KMS-11 (cell line): ENCODE measurements at regions not wholly inside any gene's neighbourhood (a gene's known extent, or its start where the extent isn't known, plus 50 kb on each side); places are given as distances from the start of the nearest gene placed in this dataset.
A peak's percentile ranks its signal among the peaks of the same experiment; 100 is the strongest.

Experiments used
- H2AFZ ChIP-seq: fragments of 200-600 bp; sonication (generic); 2 replicates; pipeline ENCODE4 v1.6.1; 2016; ENCODE audit warnings: antibody characterized with exemption, mixed run types, low read depth
- H3K27ac ChIP-seq: fragments of 200-600 bp; sonication (generic); 2 replicates; pipeline ENCODE4 v1.6.1; 2016; ENCODE audit warnings: mild to moderate bottlenecking, mixed run types
- H3K27me3 ChIP-seq: fragments of 200-600 bp; sonication (generic); 2 replicates; pipeline ENCODE4 v1.6.1; 2017; ENCODE audit warnings: mild to moderate bottlenecking, low read depth, mixed run types, moderate library complexity; ENCODE audit not compliant: insufficient read depth
- H3K36me3 ChIP-seq: fragments of 200-600 bp; sonication (generic); 2 replicates; pipeline ENCODE4 v1.6.1; 2017; ENCODE audit warnings: mild to moderate bottlenecking, mixed run types; ENCODE audit not compliant: insufficient read depth
- H3K4me1 ChIP-seq: fragments of 200-600 bp; sonication (generic); 2 replicates; pipeline ENCODE4 v1.6.1; 2016; ENCODE audit warnings: mild to moderate bottlenecking, low read depth, mixed run types; ENCODE audit not compliant: poor library complexity, severe bottlenecking
- H3K4me2 ChIP-seq: fragments of 200-600 bp; sonication (generic); 2 replicates; pipeline ENCODE4 v1.7.0; 2016; ENCODE audit warnings: mild to moderate bottlenecking, mixed run types
- H3K4me3 ChIP-seq: fragments of 200-600 bp; sonication (generic); IDR thresholded peaks from 2 replicates; pipeline ENCODE4 v1.6.1; 2017; ENCODE audit warnings: low read depth, low read length, mixed read lengths; ENCODE audit not compliant: insufficient read depth
- H3K79me2 ChIP-seq: fragments of 200-600 bp; sonication (generic); 2 replicates; pipeline ENCODE4 v1.6.1; 2016; ENCODE audit warnings: low read depth, mixed run types; ENCODE audit not compliant: insufficient read depth
- H3K9ac ChIP-seq: fragments of 200-600 bp; sonication (generic); 2 replicates; pipeline ENCODE4 v1.6.1; 2016; ENCODE audit warnings: mild to moderate bottlenecking, mixed run types
- H4K20me1 ChIP-seq: fragments of 200-600 bp; sonication (generic); 2 replicates; pipeline ENCODE4 v1.6.1; 2016; ENCODE audit warnings: mild to moderate bottlenecking, mixed run types; ENCODE audit not compliant: insufficient read depth
- TF ChIP-seq, protein P1 (sequence below): fragments of 200-600 bp; sonication (generic); conservative IDR thresholded peaks from 2 replicates; pipeline ENCODE4 v1.6.1; 2017; ENCODE audit warnings: low read depth, mild to moderate bottlenecking, antibody characterized with exemption, low read length, moderate library complexity, mixed read lengths

DNA sequence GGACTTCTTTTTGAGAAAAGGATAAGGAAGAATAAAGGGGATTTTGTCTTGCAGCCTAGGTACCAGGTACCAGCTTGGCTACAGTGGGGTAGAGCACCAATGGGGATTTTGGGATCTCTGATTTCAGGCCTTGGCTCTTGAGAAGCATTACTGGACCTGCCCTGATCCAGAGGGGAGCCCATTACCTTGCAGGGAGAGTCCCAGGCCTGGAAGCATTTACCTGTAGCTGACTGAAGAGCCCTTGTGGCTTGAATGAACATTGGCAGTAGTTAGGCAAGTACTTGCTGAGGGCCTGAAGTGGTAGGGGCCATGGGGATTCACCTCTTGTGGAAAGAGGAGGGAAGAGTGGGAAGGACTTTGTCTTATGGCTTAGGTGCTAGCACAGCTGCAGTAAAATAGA lies 308.2 kb upstream of the FBXO33 start:
- Histone ChIP-seq H3K27me3 (no peaks in the 10 kb centered on the region), H3K4me3 (no peak overlapping the region), H3K79me2 (no peaks in the 10 kb centered on the region), H2AFZ (no peak overlapping the region), H3K9ac (no peak overlapping the region), H3K36me3 (no peaks in the 10 kb centered on the region), H3K4me1 (no peaks in the 10 kb centered on the region), H3K27ac (no peak overlapping the region), H3K4me2 (no peak overlapping the region), H4K20me1 (no peaks in the 10 kb centered on the region)
- TF ChIP-seq, protein P1, sequence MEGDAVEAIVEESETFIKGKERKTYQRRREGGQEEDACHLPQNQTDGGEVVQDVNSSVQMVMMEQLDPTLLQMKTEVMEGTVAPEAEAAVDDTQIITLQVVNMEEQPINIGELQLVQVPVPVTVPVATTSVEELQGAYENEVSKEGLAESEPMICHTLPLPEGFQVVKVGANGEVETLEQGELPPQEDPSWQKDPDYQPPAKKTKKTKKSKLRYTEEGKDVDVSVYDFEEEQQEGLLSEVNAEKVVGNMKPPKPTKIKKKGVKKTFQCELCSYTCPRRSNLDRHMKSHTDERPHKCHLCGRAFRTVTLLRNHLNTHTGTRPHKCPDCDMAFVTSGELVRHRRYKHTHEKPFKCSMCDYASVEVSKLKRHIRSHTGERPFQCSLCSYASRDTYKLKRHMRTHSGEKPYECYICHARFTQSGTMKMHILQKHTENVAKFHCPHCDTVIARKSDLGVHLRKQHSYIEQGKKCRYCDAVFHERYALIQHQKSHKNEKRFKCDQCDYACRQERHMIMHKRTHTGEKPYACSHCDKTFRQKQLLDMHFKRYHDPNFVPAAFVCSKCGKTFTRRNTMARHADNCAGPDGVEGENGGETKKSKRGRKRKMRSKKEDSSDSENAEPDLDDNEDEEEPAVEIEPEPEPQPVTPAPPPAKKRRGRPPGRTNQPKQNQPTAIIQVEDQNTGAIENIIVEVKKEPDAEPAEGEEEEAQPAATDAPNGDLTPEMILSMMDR, result no peak

DNA sequence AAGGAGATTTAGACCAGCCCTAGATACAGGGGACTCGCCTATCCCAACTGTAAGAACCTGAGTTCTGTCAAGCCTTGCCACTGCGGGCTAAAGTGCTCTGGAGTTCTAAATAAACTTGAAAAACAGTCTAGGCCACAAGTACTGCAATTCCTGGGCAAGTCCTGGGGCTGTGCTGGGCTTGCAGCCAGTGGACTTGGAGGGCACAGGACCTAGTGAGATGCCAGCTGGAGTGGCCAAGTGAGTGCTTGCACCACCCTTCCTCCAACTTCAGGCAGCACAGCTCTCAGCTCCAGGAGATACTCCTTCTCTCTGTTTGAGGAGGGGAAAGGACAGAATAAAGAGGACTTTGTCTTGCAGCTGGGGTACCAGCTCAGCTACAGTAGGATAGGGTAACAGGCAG lies 307.6 kb upstream of the FBXO33 start:
- H3K9ac ChIP-seq, result no peak overlapping the region
- H4K20me1 ChIP-seq, result no peaks in the 10 kb centered on the region
- H3K36me3 ChIP-seq, result no peaks in the 10 kb centered on the region
- H3K4me2 ChIP-seq, result no peak overlapping the region
- no peak overlapping the region for H3K4me3 ChIP-seq
- no peaks in the 10 kb centered on the region for H3K79me2 ChIP-seq
- no peak overlapping the region for H3K27ac ChIP-seq
- H3K27me3 ChIP-seq, result no peaks in the 10 kb centered on the region
- H3K4me1 ChIP-seq, result no peaks in the 10 kb centered on the region
- TF ChIP-seq, protein P1, result no peak
- H2AFZ ChIP-seq, result no peak overlapping the region

DNA sequence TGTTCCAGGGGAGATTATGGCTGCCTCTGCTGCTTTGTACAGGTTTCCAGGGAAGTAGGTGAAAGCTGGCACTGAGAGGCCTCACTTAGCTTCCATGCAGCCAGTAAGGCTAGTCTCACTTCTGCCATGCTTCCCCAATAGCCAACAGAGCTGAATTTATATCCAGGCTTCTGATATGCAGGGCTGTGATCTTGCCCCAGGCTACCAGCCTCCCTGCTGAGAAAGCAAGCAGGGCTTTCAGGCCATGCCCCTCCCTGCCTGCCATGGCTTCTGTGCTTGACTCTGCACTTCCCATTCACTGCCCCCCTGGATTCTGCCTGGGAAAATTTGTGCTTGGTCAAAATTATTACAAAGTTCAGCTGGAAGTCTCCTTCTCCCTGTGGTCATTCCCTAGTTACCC lies 302.1 kb upstream of the FBXO33 start:
- no peak overlapping the region for H2AFZ ChIP-seq
- H3K9ac ChIP-seq, result no peak overlapping the region
- H3K27me3 ChIP-seq, result no peaks in the 10 kb centered on the region
- TF ChIP-seq, protein P1, result no peak
- H3K4me3 ChIP-seq, result no peak overlapping the region
- no peak overlapping the region for H3K27ac ChIP-seq
- no peaks in the 10 kb centered on the region for H3K36me3 ChIP-seq
- H3K4me1 ChIP-seq, result no peaks in the 10 kb centered on the region
- no peak overlapping the region for H3K4me2 ChIP-seq
- H4K20me1 ChIP-seq, result no peaks in the 10 kb centered on the region
- no peaks in the 10 kb centered on the region for H3K79me2 ChIP-seq

DNA sequence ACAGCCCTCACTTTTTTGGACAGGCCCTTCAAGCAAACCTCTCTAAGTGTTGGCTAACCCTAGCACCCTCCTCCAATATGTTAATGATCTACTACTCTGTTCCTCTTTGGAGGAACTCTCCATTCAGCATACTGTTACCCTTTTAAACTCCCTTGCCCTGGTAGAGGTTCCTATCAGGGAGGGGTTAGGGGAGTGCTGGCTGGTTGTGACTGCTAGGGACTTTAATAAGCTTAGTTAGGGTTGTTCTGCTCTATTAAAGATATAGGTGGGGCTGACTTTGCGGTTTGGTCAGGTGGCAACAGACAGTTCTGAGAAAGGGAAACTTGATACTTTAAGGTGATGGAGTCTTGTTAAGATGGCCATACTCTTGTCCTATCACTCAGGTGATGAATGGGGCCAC lies 301.5 kb upstream of the FBXO33 start:
- Histone ChIP-seq H2AFZ (no peak overlapping the region), H3K27me3 (no peaks in the 10 kb centered on the region), H3K4me3 (no peak overlapping the region), H3K4me2 (no peak overlapping the region), H3K79me2 (no peaks in the 10 kb centered on the region), H4K20me1 (no peaks in the 10 kb centered on the region), H3K36me3 (no peaks in the 10 kb centered on the region), H3K27ac (no peak overlapping the region), H3K4me1 (no peaks in the 10 kb centered on the region), H3K9ac (no peak overlapping the region)
- TF ChIP-seq, protein P1, result no peak

DNA sequence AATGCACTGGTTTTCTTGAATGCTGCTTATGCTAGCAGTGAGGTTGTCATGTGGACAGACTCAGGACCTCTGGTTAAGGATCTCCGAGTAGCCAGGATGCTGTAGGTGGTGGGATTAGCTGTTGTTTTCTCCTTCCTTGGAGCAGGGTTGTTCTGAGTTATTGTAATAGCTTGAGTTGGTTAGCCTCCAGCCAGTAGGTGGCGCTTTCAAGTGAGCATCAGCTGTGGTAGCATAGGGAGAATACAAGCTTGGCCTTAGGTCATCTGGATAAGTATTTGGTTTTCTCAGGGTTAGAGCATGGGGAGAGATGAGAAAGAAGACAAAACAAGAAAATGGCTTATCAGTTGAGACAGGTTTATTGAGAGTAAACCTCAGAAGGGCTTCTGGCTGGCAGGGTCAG lies 299.7 kb upstream of the FBXO33 start:
- H3K4me1 ChIP-seq, result no peaks in the 10 kb centered on the region
- no peak overlapping the region for H2AFZ ChIP-seq
- no peak overlapping the region for H3K4me3 ChIP-seq
- no peak overlapping the region for H3K27ac ChIP-seq
- no peaks in the 10 kb centered on the region for H3K79me2 ChIP-seq
- TF ChIP-seq, protein P1, result peak; percentile 42
- no peaks in the 10 kb centered on the region for H3K36me3 ChIP-seq
- no peaks in the 10 kb centered on the region for H4K20me1 ChIP-seq
- H3K9ac ChIP-seq, result no peak overlapping the region
- no peaks in the 10 kb centered on the region for H3K27me3 ChIP-seq
- no peak overlapping the region for H3K4me2 ChIP-seq
